CD14-positive monocyte (primary cell): ENCODE measurements at regions not wholly inside any gene's neighbourhood (a gene's known extent, or its start where the extent isn't known, plus 50 kb on each side); places are given as distances from the start of the nearest gene placed in this dataset.

ENCODE experiments used
- DNase-seq, 3 donors: peaks; one replicate each; pipeline ENCODE4 v3.0.0-alpha.2; 2011 to 2022
- H2AFZ ChIP-seq: 2 replicates; pipeline ENCODE4 v1.6.0; 2012; ENCODE audit warnings: mild to moderate bottlenecking, low read depth, low read length, inconsistent platforms; ENCODE audit not compliant: insufficient read depth, poor library complexity, severe bottlenecking
- H3K27ac ChIP-seq, 2 donors: 1 replicate in 1 of 2; 2 replicates in 1 of 2; pipeline ENCODE4 v1.5.1; 2012 to 2013; ENCODE audit warnings: low read length in 2 of 2, control low read depth in 1 of 2, inconsistent platforms in 1 of 2, low read depth in 1 of 2, mild to moderate bottlenecking in 1 of 2
- H3K27me3 ChIP-seq, 2 donors: one replicate each; pipeline versions ENCODE4 v1.6.0 to v1.6.1; 2011 to 2013; ENCODE audit warnings: low read length in 2 of 2; ENCODE audit not compliant: control insufficient read depth in 2 of 2, insufficient read depth in 2 of 2
- H3K36me3 ChIP-seq, 2 donors: replicated peaks in 1 of 2; 1 replicate in 1 of 2; 2 replicates in 1 of 2; pipeline versions ENCODE4 v1.5.1 to v1.6.1; 2012 to 2013; ENCODE audit warnings: low read length in 2 of 2, control low read depth in 1 of 2, inconsistent platforms in 1 of 2, mild to moderate bottlenecking in 1 of 2; ENCODE audit not compliant: insufficient read depth in 2 of 2, control insufficient read depth in 1 of 2
- H3K4me1 ChIP-seq, 2 donors: 1 replicate in 1 of 2; 2 replicates in 1 of 2; pipeline versions ENCODE4 v1.5.1 to v1.6.1; 2012 to 2013; ENCODE audit warnings: low read length in 2 of 2, control low read depth in 1 of 2, inconsistent platforms in 1 of 2, mild to moderate bottlenecking in 1 of 2, moderate library complexity in 1 of 2; ENCODE audit not compliant: insufficient read depth in 2 of 2, control insufficient read depth in 1 of 2
- H3K4me2 ChIP-seq: replicated peaks from 2 replicates; pipeline ENCODE3; 2012; ENCODE audit warnings: low read length, moderate library complexity, mild to moderate bottlenecking; ENCODE audit not compliant: poor library complexity, severe bottlenecking; ENCODE audit errors: extremely low read depth
- H3K4me3 ChIP-seq, 3 experiments: fragments of 200-600 bp in 1 of 3; sonication (generic) in 1 of 3; replicated peaks in 1 of 3; 1 replicate in 2 of 3; 2 replicates in 1 of 3; pipeline ENCODE4 v1.5.1; 2011 to 2013; ENCODE audit warnings: low read length in 3 of 3, mild to moderate bottlenecking in 3 of 3, control low read depth in 2 of 3, low read depth in 2 of 3, inconsistent platforms in 1 of 3, moderate library complexity in 1 of 3
- H3K79me2 ChIP-seq: 2 replicates; pipeline ENCODE4 v1.6.0; 2012; ENCODE audit warnings: mild to moderate bottlenecking, control low read depth, inconsistent platforms, low read length, moderate library complexity; ENCODE audit not compliant: insufficient read depth
- H3K9ac ChIP-seq: 2 replicates; pipeline ENCODE4 v1.6.0; 2017; ENCODE audit warnings: low read length, mild to moderate bottlenecking; ENCODE audit not compliant: insufficient read depth, poor library complexity, severe bottlenecking
- H3K9me3 ChIP-seq, 2 donors: replicated peaks in 1 of 2; 1 replicate in 1 of 2; 2 replicates in 1 of 2; pipeline versions ENCODE4 v1.5.1 to v1.6.1; 2012 to 2013; ENCODE audit warnings: low read length in 2 of 2, control low read depth in 1 of 2; ENCODE audit not compliant: control insufficient read depth in 1 of 2, insufficient read depth in 1 of 2
- H4K20me1 ChIP-seq: 2 replicates; pipeline ENCODE4 v1.6.0; 2012; ENCODE audit warnings: mild to moderate bottlenecking, low read length, control low read depth, moderate library complexity; ENCODE audit not compliant: insufficient read depth
- H3K27ac Mint-ChIP-seq, 7 donors: one replicate each; pipeline ENCODE4 v1.8.0; 2020; ENCODE audit warnings: mild to moderate bottlenecking in 7 of 7, mixed read lengths in 7 of 7, moderate library complexity in 6 of 7, inconsistent platforms in 2 of 7
- H3K27me3 Mint-ChIP-seq, 3 donors: one replicate each; pipeline ENCODE4 v1.8.0; 2021 to 2022; ENCODE audit warnings: low read depth in 3 of 3, mild to moderate bottlenecking in 3 of 3, mixed read lengths in 3 of 3, moderate library complexity in 3 of 3, inconsistent platforms in 1 of 3
- H3K36me3 Mint-ChIP-seq, 2 donors: one replicate each; pipeline ENCODE4 v1.8.0; 2020; ENCODE audit warnings: mixed read lengths in 2 of 2, inconsistent platforms in 1 of 2, mild to moderate bottlenecking in 1 of 2
- H3K4me1 Mint-ChIP-seq: one replicate; pipeline ENCODE4 v1.8.0; 2020; ENCODE audit warnings: mild to moderate bottlenecking, mixed read lengths
- H3K4me3 Mint-ChIP-seq, 2 donors: one replicate each; pipeline ENCODE4 v1.8.0; 2020; ENCODE audit warnings: mild to moderate bottlenecking in 2 of 2, mixed read lengths in 2 of 2, moderate library complexity in 1 of 2
- H3K9me3 Mint-ChIP-seq, 7 donors: one replicate each; pipeline ENCODE4 v1.8.0; 2020 to 2022; ENCODE audit warnings: mixed read lengths in 7 of 7, mild to moderate bottlenecking in 6 of 7, moderate library complexity in 6 of 7, inconsistent platforms in 2 of 7
- CTCF ChIP-seq: fragments of 200-600 bp; IDR thresholded peaks from one replicate; pipeline ENCODE4 v1.8.0; 2022; ENCODE audit warnings: antibody characterized with exemption, mild to moderate bottlenecking
- whole genome bisulfite sequencing: methylation state at CpG from one replicate; pipeline ENCODE4 v1.1.5; 2013; ENCODE audit warnings: missing lambda C conversion rate; ENCODE audit not compliant: insufficient coverage; 5-methylcytosine and 5-hydroxymethylcytosine counted together
- intact Hi-C, 2 donors: fragments of 100-400 bp; cut with micrococcal nuclease; formaldehyde crosslinking; loops; one replicate each; pipeline versions ENCODE4 v1.15.0 to v1.15.1; 2023

DNA sequence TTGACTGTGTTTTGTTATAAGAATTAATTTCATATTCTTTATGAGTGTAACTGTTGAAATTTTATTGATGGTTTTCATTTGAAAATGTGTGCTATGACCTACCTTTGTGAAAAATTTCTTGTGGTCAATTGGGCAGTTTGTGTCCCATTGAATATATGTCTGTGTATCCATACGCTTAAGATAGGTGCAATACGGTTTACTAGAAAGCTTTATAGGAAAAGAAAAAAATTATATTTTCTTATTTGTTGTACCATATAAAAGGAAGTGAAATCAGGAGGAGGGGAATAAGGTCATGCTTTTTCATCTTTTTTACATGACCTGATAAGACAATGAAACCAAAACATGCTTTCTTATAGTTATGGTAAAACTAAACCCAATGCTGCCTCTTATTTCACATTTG is 807.7 kb downstream of the USP25 start:
- H3K27ac Mint-ChIP-seq, result no peak overlapping the region
- H3K4me2 ChIP-seq, result no peak overlapping the region
- DNase-seq, result no peak
- H4K20me1 ChIP-seq, result no peaks in the 10 kb centered on the region
- H3K36me3 Mint-ChIP-seq, result no peaks in the 10 kb centered on the region
- no peak overlapping the region for H2AFZ ChIP-seq
- no peaks in the 10 kb centered on the region for H3K27me3 ChIP-seq
- WGBS, result no CpG with 5 or more reads among the region's 2 CpGs
- H3K4me1 Mint-ChIP-seq, result no peaks in the 10 kb centered on the region
- no peaks in the 10 kb centered on the region for H3K36me3 ChIP-seq
- H3K9ac ChIP-seq, result no peak overlapping the region
- H3K4me3 ChIP-seq, result no peak overlapping the region
- H3K9me3 ChIP-seq, result peaks cover 0 to 4% of the 10 kb centered on the region in 2 donors
- no peak for TF ChIP-seq CTCF
- H3K79me2 ChIP-seq, result no peaks in the 10 kb centered on the region
- no peaks in the 10 kb centered on the region for H3K4me1 ChIP-seq
- H3K4me3 Mint-ChIP-seq, result no peak overlapping the region
- peaks cover 0 to 2% (median 0%) of the 10 kb centered on the region in 3 donors for H3K27me3 Mint-ChIP-seq
- H3K9me3 Mint-ChIP-seq, result peaks cover 0 to 7% (median 3%) of the 10 kb centered on the region in 7 donors
- intact Hi-C loops, result no loop called here
- no peak overlapping the region for H3K27ac ChIP-seq

DNA sequence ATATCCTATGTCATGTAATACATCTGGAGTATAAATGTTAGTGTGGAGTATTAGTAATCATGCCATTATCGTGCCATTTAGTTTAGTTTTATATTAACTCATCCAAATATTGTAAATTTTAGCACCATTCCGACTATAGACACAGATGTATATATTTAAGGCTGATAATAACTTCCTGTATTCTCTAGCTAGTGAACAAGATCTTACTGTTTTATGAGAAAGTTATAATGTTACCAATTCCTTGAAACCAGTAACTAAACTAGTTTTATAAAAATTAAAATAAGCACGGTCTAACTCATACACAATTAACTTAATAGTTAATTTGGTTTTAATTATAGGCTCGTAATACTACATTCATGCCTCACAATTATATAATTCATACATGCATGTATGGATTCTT is 808.6 kb downstream of the USP25 start:
- Histone ChIP-seq H3K27ac (no peak overlapping the region), H3K4me2 (no peak overlapping the region), H3K79me2 (no peaks in the 10 kb centered on the region), H3K4me3 (no peak overlapping the region), H4K20me1 (no peaks in the 10 kb centered on the region), H3K27me3 (no peaks in the 10 kb centered on the region), H3K9ac (no peak overlapping the region), H3K4me1 (no peaks in the 10 kb centered on the region), H2AFZ (no peak overlapping the region), H3K9me3 (peaks cover 0 to 4% of the 10 kb centered on the region in 2 donors), H3K36me3 (no peaks in the 10 kb centered on the region)
- Mint-ChIP-seq H3K27ac (no peak overlapping the region), H3K4me1 (no peaks in the 10 kb centered on the region), H3K27me3 (peaks cover 0 to 2% (median 0%) of the 10 kb centered on the region in 3 donors), H3K4me3 (no peak overlapping the region), H3K9me3 (peaks cover 0 to 7% (median 3%) of the 10 kb centered on the region in 7 donors), H3K36me3 (no peaks in the 10 kb centered on the region)
- intact Hi-C loops, result no loop called here
- TF ChIP-seq CTCF, result no peak
- no peak for DNase-seq
- WGBS, result no CpG with 5 or more reads among the region's 4 CpGs
